ENCODE measurements at regions not wholly inside any gene's neighbourhood (a gene's known extent, or its start where the extent isn't known, plus 50 kb on each side); places are given as distances from the start of the nearest gene placed in this dataset.

- Histone ChIP-seq H4K5ac (ENCODE audit: insufficient read length, low read depth, low read length) (no peak overlapping the region), H3K36me3 (ENCODE audit: control insufficient read depth in 2 of 4, insufficient read depth in 4 of 4, low read length in 3 of 4) (no peaks in the 10 kb centered on the region), H4K8ac (ENCODE audit: extremely low read depth, insufficient read depth, low read length) (no peak overlapping the region), H3K27ac (ENCODE audit: low read depth, low read length) (no peak overlapping the region), H3K4me3 (ENCODE audit: extremely low read depth in 1 of 4, insufficient read depth in 2 of 4, low read depth in 3 of 4, low read length in 4 of 4) (no peak overlapping the region), H2BK120ac (replicated peaks; ENCODE audit: low read depth, low read length) (no peak overlapping the region), H3K23ac (ENCODE audit: insufficient read length) (no peak overlapping the region), H4K20me1 (replicated peaks in 1 of 2; ENCODE audit: control insufficient read depth in 1 of 2, insufficient read depth in 2 of 2, low read length in 2 of 2) (no peaks in the 10 kb centered on the region), H3K4me1 (replicated peaks in 1 of 4; ENCODE audit: control insufficient read depth in 3 of 4, insufficient read depth in 4 of 4, low read length in 3 of 4) (peaks cover 0 to 2% (median 0%) of the 10 kb centered on the region in 4 experiments; a peak in 1 of 7 replicates), H3K4ac (replicated peaks; ENCODE audit: insufficient read length, low read depth, low read length) (no peak overlapping the region), H2BK5ac (ENCODE audit: low read depth, low read length) (no peak overlapping the region), H4K91ac (replicated peaks; ENCODE audit: insufficient read length, low read length) (no peak overlapping the region), H3K79me1 (ENCODE audit: low read depth, low read length) (no peaks in the 10 kb centered on the region), H2BK12ac (ENCODE audit: low read depth, low read length) (no peak overlapping the region), H3K56ac (replicated peaks; ENCODE audit: insufficient read length, low read depth, low read length) (no peak overlapping the region), H3K14ac (ENCODE audit: insufficient read length) (no peak overlapping the region), H2AK5ac (ENCODE audit: low read depth, low read length) (no peak overlapping the region), H3K79me2 (ENCODE audit: control insufficient read depth in 1 of 2, insufficient read depth in 2 of 2, low read length in 2 of 2) (no peaks in the 10 kb centered on the region), H2AFZ (ENCODE audit: low read length) (no peak overlapping the region), H3K27me3 (replicated peaks in 1 of 4; ENCODE audit: control insufficient read depth in 3 of 4, extremely low read depth in 1 of 4, insufficient read depth in 3 of 4, low read length in 3 of 4) (no peaks in the 10 kb centered on the region), H3K9ac (replicated peaks in 1 of 4; ENCODE audit: extremely low read depth in 1 of 4, low read depth in 3 of 4, low read length in 3 of 4) (no peak overlapping the region), H3K23me2 (ENCODE audit: low read depth, low read length) (no peaks in the 10 kb centered on the region), H3K18ac (ENCODE audit: extremely low read depth, low read length) (no peak overlapping the region), H3K4me2 (ENCODE audit: insufficient read depth in 1 of 2, low read depth in 2 of 2, low read length in 2 of 2) (no peak overlapping the region), H2BK15ac (ENCODE audit: low read length) (no peak overlapping the region), H2BK20ac (ENCODE audit: low read length) (no peak overlapping the region), H3K9me3 (ENCODE audit: insufficient read depth in 2 of 2, low read depth in 1 of 2, low read length in 1 of 2) (no peaks in the 10 kb centered on the region)
- no peak for DNase-seq (ENCODE audit: low read depth in 1 of 2, low spot score in 2 of 2)
- ChIA-PET POLR2A (ENCODE audit: partially characterized antibody) (no interaction called here), CTCF (ENCODE audit: partially characterized antibody) (interaction anchor here (1.6 kb wide), 1 partner anchor 110 kb away, joined by 3 read pairs; no protein-coding TSS in a partner anchor)
- no peak for FAIRE-seq
- 88% methylated on average over 1 of the region's 1 CpG; no CpG with 5 or more reads in 1 of the 2 experiments for WGBS, 2 experiments (ENCODE audit: extremely low coverage in 1 of 2, insufficient coverage in 1 of 2, insufficient read length in 1 of 2, insufficient replicate concordance in 2 of 2, low coverage in 1 of 2, low lambda C conversion rate in 2 of 2, missing lambda C conversion rate in 1 of 2)
- TF ChIP-seq ATF2 (IDR thresholded peaks at IDR 0.05; ENCODE audit: low read length): no peak
- TF ChIP-seq USF2 (IDR thresholded peaks at IDR 0.05; ENCODE audit: low read length): no peak
- no peak for TF ChIP-seq BRCA1 (IDR thresholded peaks at IDR 0.05; ENCODE audit: low read depth, low read length)
- no peak for TF ChIP-seq CTCF (IDR thresholded peaks at IDR 0.05; ENCODE audit: control extremely low read depth in 1 of 3, insufficient read depth in 1 of 3, low read depth in 1 of 3, low read length in 3 of 3)
- no peak for TF ChIP-seq YY1 (IDR thresholded peaks at IDR 0.05; ENCODE audit: low read depth, low read length)
- no peak for TF ChIP-seq KDM5A (IDR thresholded peaks at IDR 0.05; ENCODE audit: low read length)
- no peak for TF ChIP-seq RNF2 (IDR thresholded peaks at IDR 0.05; ENCODE audit: borderline replicate concordance, low read depth, low read length, missing control alignments, poor library complexity, severe bottlenecking)
- TF ChIP-seq CTBP2 (IDR thresholded peaks at IDR 0.05; ENCODE audit: borderline replicate concordance, insufficient read depth, insufficient read length, low read length): no peak
Observed at GRCh38 chr13:30002577-30002976, 152.2 kb upstream of the UBL3 start.
